GM12864 (cell line): ENCODE measurements at regions not wholly inside any gene's neighbourhood (a gene's known extent, or its start where the extent isn't known, plus 50 kb on each side); places are given as distances from the start of the nearest gene placed in this dataset.

ENCODE experiments used
- DNase-seq: peaks from one replicate; pipeline ENCODE4 v3.0.0-alpha.2; 2011; ENCODE audit warnings: low read depth
- H3K4me3 ChIP-seq: 2 replicates; pipeline ENCODE4 v1.5.1; 2011; ENCODE audit warnings: mild to moderate bottlenecking, low read depth, low read length, control low read depth
- TF ChIP-seq, protein P1 (sequence below): IDR thresholded peaks from 2 replicates; pipeline ENCODE4 v1.5.1; 2011; ENCODE audit warnings: low read depth, mild to moderate bottlenecking, moderate library complexity, low read length, control low read depth, inconsistent platforms; ENCODE audit errors: missing control alignments

DNA sequence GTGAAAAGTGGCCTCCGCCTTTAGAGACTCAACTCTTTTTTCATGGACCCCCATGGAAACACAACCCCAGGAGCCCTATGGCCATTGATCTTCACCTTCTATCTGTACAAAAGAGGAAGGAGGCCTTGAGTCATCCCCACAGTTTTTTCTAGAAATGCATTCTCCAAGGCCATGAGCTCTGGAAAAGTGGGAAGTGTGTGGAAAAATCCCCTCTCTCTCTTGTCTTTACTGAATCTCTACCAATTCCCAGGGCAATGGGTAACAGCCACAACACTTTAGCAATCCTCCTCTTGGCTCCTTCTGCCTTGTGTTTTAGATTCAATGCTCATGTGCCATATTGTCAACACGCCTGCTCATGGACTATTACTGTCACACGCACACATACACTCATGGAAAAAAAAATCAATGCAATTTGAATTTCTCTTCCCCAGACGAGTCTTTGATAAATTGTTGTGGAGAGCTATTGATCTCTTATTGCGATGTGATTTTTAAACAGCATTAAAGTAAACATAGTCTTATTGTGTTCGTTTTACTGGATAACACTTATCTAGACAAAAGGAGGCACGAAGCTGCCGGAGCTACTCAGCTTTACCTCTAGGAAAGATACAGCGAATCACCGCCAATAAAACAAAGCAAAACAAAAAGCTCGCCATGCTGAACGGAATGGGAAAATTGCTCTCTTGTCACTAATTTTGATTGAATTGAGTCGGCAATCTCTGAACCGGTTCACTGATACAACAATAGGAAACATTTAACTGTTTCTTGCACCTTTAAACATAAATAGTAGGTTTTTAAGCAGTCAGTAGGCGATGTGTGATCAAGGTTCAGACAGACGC is 260.3 kb downstream of the VRK1 start:
- TF ChIP-seq, protein P1, sequence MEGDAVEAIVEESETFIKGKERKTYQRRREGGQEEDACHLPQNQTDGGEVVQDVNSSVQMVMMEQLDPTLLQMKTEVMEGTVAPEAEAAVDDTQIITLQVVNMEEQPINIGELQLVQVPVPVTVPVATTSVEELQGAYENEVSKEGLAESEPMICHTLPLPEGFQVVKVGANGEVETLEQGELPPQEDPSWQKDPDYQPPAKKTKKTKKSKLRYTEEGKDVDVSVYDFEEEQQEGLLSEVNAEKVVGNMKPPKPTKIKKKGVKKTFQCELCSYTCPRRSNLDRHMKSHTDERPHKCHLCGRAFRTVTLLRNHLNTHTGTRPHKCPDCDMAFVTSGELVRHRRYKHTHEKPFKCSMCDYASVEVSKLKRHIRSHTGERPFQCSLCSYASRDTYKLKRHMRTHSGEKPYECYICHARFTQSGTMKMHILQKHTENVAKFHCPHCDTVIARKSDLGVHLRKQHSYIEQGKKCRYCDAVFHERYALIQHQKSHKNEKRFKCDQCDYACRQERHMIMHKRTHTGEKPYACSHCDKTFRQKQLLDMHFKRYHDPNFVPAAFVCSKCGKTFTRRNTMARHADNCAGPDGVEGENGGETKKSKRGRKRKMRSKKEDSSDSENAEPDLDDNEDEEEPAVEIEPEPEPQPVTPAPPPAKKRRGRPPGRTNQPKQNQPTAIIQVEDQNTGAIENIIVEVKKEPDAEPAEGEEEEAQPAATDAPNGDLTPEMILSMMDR = no peak
- no peak for DNase-seq
- no peak overlapping the region for H3K4me3 ChIP-seq

DNA sequence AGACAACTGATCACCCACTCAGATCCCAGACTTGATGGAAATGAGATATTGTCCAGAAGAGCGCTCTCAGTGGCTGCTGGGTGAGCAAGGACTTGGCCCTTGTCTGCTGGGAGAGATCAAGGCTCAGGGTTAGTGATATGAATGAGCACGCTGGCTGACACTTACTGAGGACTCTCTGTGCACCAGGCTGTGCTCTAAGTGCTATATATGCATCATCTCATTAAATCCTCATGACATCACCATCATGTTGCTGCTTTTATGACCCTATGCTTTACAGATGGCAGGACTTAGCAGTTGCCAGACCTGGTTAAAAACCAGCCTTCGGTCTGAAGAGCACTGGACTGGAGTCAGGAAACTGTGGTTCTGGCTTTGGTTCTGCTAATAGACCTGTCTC is 260.9 kb downstream of the VRK1 start:
- DNase-seq = no peak
- TF ChIP-seq, protein P1 = no peak

DNA sequence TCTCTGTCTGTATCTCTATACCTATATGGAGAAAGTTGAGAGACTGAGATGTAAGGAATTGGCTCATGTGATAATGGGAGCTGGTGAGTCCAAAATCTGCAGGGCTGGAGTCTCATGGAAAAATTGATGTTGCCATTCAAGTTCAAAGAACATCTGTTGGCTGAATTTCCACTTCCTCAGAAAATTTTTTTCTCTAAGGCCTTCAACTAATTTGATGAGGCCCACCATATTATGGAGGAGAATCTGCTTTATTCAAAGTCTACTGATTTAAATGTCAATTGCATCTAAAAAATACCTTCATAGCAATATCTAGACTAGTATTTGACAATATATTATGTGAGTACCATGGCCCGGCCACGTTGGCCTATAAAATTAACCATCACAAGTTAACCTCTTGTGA is 261.4 kb downstream of the VRK1 start:
- no peak overlapping the region for H3K4me3 ChIP-seq
- TF ChIP-seq, protein P1 = no peak
- no peak for DNase-seq

More for the DNA sequence above, 260.9 kb downstream of the VRK1 start:
- H3K4me3 ChIP-seq = no peak overlapping the region

DNA sequence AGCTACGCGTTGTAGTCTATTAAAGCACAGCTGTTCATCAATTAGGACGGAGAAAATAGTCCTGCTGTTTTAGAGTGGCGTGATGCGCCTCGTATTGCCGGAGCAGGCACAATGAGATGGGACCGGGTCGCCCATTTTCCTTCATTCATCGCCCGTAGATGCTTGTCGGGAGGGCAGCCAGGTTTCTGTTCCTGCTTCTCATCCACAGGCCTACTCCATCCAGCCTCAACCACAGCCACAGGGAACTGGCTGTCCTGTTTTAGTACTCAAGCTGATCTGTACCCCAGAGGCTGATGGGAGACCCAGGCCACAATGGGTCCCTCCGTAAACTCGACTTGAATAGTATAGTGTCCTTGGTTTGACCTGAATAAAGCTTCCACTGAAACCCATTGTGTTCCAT is 264.0 kb downstream of the VRK1 start:
- no peak for DNase-seq
- no peak overlapping the region for H3K4me3 ChIP-seq
- TF ChIP-seq, protein P1 = no peak

DNA sequence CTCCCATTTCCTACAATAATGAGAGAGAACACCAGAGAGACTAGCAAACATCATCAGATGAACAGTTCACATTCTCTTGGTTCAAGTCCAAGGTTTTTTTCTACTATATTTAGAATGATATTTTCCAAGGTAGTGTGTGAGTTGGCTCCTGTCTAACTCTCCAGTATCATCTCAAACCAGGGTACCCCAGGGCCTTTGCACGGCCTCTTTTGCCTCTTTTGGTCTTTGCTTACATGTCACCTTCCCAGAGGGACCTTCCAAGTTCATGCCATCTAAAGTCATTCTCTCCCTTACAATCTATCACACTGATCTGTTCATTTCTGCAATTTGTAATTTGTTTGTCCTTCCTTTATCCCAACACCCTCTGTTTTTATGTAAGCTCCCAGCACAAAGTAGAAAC is 264.5 kb downstream of the VRK1 start:
- no peak overlapping the region for H3K4me3 ChIP-seq
- DNase-seq = no peak
- TF ChIP-seq, protein P1 = no peak

DNA sequence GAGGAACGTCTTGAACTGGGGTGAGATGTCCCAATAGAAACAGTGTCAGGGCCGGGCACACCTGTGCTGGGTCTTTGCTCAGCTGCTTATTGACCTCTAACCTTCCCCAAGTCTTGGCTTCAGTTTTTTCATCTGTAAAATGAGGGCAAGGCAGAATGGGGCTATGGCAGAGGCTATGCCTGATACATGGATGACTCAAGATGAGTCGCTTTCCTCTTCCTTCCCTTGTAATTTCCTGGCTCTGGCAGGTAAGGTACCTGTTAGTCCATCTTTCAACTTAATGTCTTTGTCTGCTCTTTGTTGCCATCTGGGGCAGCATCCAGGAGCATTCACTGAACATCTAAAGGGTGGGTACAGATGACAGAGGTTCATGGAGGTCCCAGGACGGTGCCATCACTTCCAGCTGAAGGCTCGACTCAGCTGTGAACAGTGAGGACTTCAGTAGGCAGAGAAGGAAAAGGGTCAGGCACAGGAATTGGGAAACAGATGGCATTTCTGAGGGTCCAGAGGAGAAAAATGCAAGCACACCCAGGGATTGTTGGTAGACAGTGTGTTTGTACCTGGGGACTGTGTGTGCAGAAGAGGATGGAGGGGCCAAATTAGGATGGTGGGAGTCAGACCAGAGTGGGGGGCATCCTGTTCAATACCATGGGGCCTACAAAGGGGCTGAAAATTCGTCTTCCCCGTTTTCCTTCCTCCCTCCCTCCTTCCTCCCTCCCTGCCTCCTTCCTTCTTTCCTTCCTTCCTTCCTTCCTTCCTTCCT is 268.3 kb downstream of the VRK1 start:
- TF ChIP-seq, protein P1 = no peak
- DNase-seq = no peak
- no peak overlapping the region for H3K4me3 ChIP-seq
